ENCODE measurements at regions not wholly inside any gene's neighbourhood (a gene's known extent, or its start where the extent isn't known, plus 50 kb on each side); places are given as distances from the start of the nearest gene placed in this dataset.

DNA sequence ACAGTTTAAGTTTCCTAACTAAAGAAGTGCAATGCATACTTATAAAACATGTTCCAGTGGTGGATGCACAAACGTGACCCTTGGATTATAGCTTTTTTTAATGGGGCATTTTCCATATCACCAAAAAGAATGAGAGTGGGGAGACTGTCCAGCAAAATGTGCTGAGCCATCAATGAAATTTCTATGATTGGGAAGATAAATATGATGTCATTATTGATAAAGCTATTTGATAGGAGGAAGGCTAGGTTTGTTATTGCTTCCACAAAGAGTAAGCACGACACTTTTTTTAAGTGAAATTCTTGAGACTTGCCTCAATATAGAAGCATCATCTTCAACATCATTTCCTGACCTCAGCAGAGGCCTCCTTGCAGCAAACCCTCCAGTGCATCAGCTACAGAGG, 174.6 kb upstream of the CLEC14A start:
- no peaks in the 10 kb centered on the region for H3K36me3 ChIP-seq
- no peak overlapping the region for H3K4me3 ChIP-seq (ENCODE audit: low read depth in 1 of 2, low read length in 1 of 2)
- no peaks in the 10 kb centered on the region for H3K4me1 ChIP-seq (ENCODE audit: control insufficient read depth in 1 of 2, insufficient read depth in 1 of 2, low read depth in 1 of 2, low read length in 1 of 2)
- TF ChIP-seq, protein P1, sequence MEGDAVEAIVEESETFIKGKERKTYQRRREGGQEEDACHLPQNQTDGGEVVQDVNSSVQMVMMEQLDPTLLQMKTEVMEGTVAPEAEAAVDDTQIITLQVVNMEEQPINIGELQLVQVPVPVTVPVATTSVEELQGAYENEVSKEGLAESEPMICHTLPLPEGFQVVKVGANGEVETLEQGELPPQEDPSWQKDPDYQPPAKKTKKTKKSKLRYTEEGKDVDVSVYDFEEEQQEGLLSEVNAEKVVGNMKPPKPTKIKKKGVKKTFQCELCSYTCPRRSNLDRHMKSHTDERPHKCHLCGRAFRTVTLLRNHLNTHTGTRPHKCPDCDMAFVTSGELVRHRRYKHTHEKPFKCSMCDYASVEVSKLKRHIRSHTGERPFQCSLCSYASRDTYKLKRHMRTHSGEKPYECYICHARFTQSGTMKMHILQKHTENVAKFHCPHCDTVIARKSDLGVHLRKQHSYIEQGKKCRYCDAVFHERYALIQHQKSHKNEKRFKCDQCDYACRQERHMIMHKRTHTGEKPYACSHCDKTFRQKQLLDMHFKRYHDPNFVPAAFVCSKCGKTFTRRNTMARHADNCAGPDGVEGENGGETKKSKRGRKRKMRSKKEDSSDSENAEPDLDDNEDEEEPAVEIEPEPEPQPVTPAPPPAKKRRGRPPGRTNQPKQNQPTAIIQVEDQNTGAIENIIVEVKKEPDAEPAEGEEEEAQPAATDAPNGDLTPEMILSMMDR (IDR thresholded peaks at IDR 0.05): no peak
- H3K27ac ChIP-seq: no peak overlapping the region
- H3K9me3 ChIP-seq: no peaks in the 10 kb centered on the region
- no peaks in the 10 kb centered on the region for H3K27me3 ChIP-seq

GRCh38 chr14:38425324-38425976, 169.6 kb upstream of the CLEC14A start:
- no peak overlapping the region for H3K4me3 ChIP-seq (ENCODE audit: low read depth in 1 of 2, low read length in 1 of 2)
- no peaks in the 10 kb centered on the region for H3K36me3 ChIP-seq
- no peak overlapping the region for H3K27ac ChIP-seq
- H3K9me3 ChIP-seq: no peaks in the 10 kb centered on the region
- H3K4me1 ChIP-seq (ENCODE audit: control insufficient read depth in 1 of 2, insufficient read depth in 1 of 2, low read depth in 1 of 2, low read length in 1 of 2): no peaks in the 10 kb centered on the region
- TF ChIP-seq, protein P1 (IDR thresholded peaks at IDR 0.05): no peak
- no peaks in the 10 kb centered on the region for H3K27me3 ChIP-seq

GRCh38 chr14:38420048-38420447, 164.2 kb upstream of the CLEC14A start:
- no peaks in the 10 kb centered on the region for H3K4me1 ChIP-seq (ENCODE audit: control insufficient read depth in 1 of 2, insufficient read depth in 1 of 2, low read depth in 1 of 2, low read length in 1 of 2)
- no peak overlapping the region for H3K4me3 ChIP-seq (ENCODE audit: low read depth in 1 of 2, low read length in 1 of 2)
- H3K27me3 ChIP-seq: no peaks in the 10 kb centered on the region
- TF ChIP-seq, protein P1 (IDR thresholded peaks at IDR 0.05): no peak
- no peak overlapping the region for H3K27ac ChIP-seq
- no peaks in the 10 kb centered on the region for H3K36me3 ChIP-seq
- H3K9me3 ChIP-seq: no peaks in the 10 kb centered on the region

- Histone ChIP-seq H3K9me3 (no peaks in the 10 kb centered on the region), H3K4me3 (ENCODE audit: low read depth in 1 of 2, low read length in 1 of 2) (no peak overlapping the region)
- TF ChIP-seq, protein P1 (IDR thresholded peaks at IDR 0.05): no peak
These were observed 163.7 kb upstream of the CLEC14A start for GRCh38 chr14:38419579-38419978.

DNA sequence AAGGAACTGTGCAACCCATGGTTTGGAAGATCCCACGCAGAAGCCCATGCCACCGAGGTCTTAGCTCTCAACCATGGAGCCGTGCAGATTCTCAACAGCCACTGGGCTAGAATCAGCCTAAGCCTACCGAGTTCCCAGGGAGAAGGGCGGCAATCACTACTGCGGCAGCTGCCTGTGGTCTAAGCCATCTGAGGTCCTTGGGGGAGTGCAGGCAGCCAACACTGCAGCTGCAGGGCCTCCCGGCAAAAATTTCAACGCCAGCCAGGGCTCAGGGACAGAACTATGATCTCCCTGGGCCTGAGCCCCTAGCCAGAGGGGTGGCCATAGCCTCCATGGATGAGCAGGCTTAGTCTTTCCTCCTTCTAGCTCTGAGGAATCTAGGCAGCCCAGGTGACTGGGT, 156.8 kb upstream of the CLEC14A start:
- TF ChIP-seq, protein P1 (IDR thresholded peaks at IDR 0.05): no peak

More at GRCh38 chr14:38419579-38419978, 163.7 kb upstream of the CLEC14A start:
- Histone ChIP-seq H3K4me1 (ENCODE audit: control insufficient read depth in 1 of 2, insufficient read depth in 1 of 2, low read depth in 1 of 2, low read length in 1 of 2) (no peaks in the 10 kb centered on the region), H3K27ac (no peak overlapping the region), H3K36me3 (no peaks in the 10 kb centered on the region), H3K27me3 (no peaks in the 10 kb centered on the region)

More for the DNA sequence above, 156.8 kb upstream of the CLEC14A start:
- no peak overlapping the region for H3K27ac ChIP-seq
- no peak overlapping the region for H3K4me3 ChIP-seq (ENCODE audit: low read depth in 1 of 2, low read length in 1 of 2)
- no peaks in the 10 kb centered on the region for H3K36me3 ChIP-seq
- no peaks in the 10 kb centered on the region for H3K27me3 ChIP-seq
- no peaks in the 10 kb centered on the region for H3K9me3 ChIP-seq
- no peaks in the 10 kb centered on the region for H3K4me1 ChIP-seq (ENCODE audit: control insufficient read depth in 1 of 2, insufficient read depth in 1 of 2, low read depth in 1 of 2, low read length in 1 of 2)

Measured in neutrophil (primary cell).